Ishikawa (cell line): ENCODE measurements at regions not wholly inside any gene's neighbourhood (a gene's known extent, or its start where the extent isn't known, plus 50 kb on each side); places are given as distances from the start of the nearest gene placed in this dataset.

Experiments
- CEBPB ChIP-seq: IDR thresholded peaks from 2 replicates; pipeline ENCODE4 v1.6.1; 2012
- CREB1 ChIP-seq: IDR thresholded peaks from 2 replicates; pipeline ENCODE4 v1.6.1; 2012; ENCODE audit warnings: low read depth
- EGR1 ChIP-seq: IDR thresholded peaks from 2 replicates; pipeline ENCODE4 v1.6.1; 2012
- EP300 ChIP-seq: IDR thresholded peaks from 2 replicates; pipeline ENCODE4 v1.6.1; 2012; ENCODE audit warnings: borderline replicate concordance
- FOXM1 ChIP-seq: IDR thresholded peaks from 2 replicates; pipeline ENCODE4 v1.6.1; 2012; ENCODE audit warnings: low read depth, borderline replicate concordance
- NFIC ChIP-seq: IDR thresholded peaks from 2 replicates; pipeline ENCODE4 v1.6.1; 2012
- RAD21 ChIP-seq: IDR thresholded peaks from 2 replicates; pipeline ENCODE4 v1.6.1; 2012; ENCODE audit warnings: low read depth
- REST ChIP-seq: IDR thresholded peaks from 2 replicates; pipeline ENCODE4 v1.6.1; 2012; ENCODE audit warnings: low read depth, mild to moderate bottlenecking
- TAF1 ChIP-seq: IDR thresholded peaks from 2 replicates; pipeline ENCODE4 v1.6.1; 2012; ENCODE audit warnings: low read depth, mild to moderate bottlenecking
- ZBTB7A ChIP-seq: IDR thresholded peaks from 2 replicates; pipeline ENCODE4 v1.6.1; 2012; ENCODE audit warnings: low read depth

- TF ChIP-seq CREB1 (no peak), REST (no peak), ZBTB7A (no peak), FOXM1 (no peak), EP300 (no peak), CEBPB (no peak), NFIC (no peak), RAD21 (no peak), EGR1 (no peak), TAF1 (no peak)
These were observed 161.5 kb downstream of the TBX15 start for GRCh38 chr1:118826669-118827068.
